ENCODE measurements at regions not wholly inside any gene's neighbourhood (a gene's known extent, or its start where the extent isn't known, plus 50 kb on each side); places are given as distances from the start of the nearest gene placed in this dataset.

DNA sequence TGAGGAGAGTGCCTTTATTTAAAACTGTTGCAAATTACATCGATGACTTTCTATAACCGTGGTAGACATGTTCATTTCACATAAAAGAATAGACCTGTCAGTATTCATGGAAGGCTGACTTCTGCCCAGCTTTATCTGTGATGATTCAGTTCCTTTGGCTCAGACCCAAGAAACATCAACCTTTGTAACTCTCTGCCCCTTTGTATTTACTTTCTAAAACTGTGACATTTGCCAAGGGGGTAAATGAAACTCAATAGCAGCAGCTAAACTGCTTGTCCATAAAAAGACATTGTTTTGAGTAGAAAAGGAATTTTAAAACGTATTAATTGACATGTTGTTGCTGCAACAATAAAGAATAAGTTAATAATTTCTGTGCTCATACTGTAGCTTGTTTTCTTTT is 137.8 kb upstream of the ANKH start:
- DNase-seq (ENCODE audit: low read depth), result no peak
- H3K4me3 ChIP-seq (ENCODE audit: control insufficient read depth, low read depth, low read length), result no peak overlapping the region
- TF ChIP-seq CTCF (IDR thresholded peaks at IDR 0.05; ENCODE audit: control insufficient read depth, insufficient read depth, low read depth, low read length, missing control alignments), result no peak

DNA sequence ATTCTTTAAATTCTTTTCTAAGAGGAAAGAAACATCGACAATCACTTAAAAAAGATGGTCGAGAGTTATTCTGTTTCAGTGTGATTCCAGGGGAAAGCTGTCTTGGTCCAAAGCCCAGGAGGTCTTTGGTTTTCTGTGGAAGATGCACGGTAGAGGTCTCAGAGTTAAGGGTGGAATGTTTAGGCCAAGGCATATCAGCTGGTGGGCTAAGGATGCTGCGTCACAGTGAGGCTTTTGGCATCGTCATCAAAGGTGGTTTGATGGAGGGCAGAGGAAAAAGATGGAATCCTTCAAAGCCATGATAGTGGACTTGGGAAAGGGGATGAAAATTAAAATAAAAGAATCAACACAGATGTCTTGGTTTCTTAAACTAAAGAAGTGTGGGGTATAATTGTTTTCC is 137.3 kb upstream of the ANKH start:
- no peak for DNase-seq (ENCODE audit: low read depth)
- no peak for TF ChIP-seq CTCF (IDR thresholded peaks at IDR 0.05; ENCODE audit: control insufficient read depth, insufficient read depth, low read depth, low read length, missing control alignments)
- H3K4me3 ChIP-seq (ENCODE audit: control insufficient read depth, low read depth, low read length), result no peak overlapping the region

GRCh38 chr5:15008476-15008875 is 136.9 kb upstream of the ANKH start:
- no peak overlapping the region for H3K4me3 ChIP-seq (ENCODE audit: control insufficient read depth, low read depth, low read length)
- DNase-seq (ENCODE audit: low read depth), result peak; percentile 95
- TF ChIP-seq CTCF (IDR thresholded peaks at IDR 0.05; ENCODE audit: control insufficient read depth, insufficient read depth, low read depth, low read length, missing control alignments), result no peak

DNA sequence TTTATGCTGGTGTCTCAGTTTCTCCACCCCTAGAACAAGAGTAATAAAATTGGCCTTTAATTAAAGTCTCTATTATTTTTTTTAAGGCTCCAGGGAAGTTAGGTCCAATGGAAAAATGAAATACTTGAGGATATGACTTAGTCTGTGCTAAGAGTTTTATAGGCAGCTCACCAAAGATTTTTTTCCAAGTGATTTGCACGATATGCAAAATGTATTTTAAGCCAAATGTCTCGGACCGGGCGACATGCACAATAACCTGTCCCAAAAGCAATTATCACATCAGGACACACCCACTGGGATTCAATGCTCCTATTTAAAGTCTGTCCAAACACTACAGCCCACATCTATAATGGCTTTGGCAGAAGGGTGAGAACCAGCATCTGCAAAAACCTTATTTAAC is 136.1 kb upstream of the ANKH start:
- peak; percentile 53 for DNase-seq (ENCODE audit: low read depth)
- TF ChIP-seq CTCF (IDR thresholded peaks at IDR 0.05; ENCODE audit: control insufficient read depth, insufficient read depth, low read depth, low read length, missing control alignments), result no peak
- no peak overlapping the region for H3K4me3 ChIP-seq (ENCODE audit: control insufficient read depth, low read depth, low read length)

DNA sequence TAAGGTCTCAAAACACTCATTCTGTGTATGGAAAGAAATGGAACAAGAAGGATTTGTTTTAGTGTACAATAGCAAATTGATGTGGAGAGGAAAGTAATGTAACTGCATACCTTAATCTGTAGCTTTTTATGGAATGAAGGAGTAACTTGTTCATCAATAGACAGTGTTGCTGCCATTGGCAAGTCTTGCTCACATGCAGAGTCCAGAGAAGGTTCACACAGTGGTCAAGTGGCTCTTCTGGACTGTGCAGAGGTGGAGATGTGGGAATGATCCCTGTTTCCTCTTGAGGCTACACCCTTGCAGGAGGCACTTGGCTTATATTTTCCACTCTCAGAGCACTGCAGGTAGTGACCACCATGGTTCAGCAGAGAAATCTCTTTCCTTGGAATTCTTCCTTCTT is 132.9 kb upstream of the ANKH start:
- TF ChIP-seq CTCF (IDR thresholded peaks at IDR 0.05; ENCODE audit: control insufficient read depth, insufficient read depth, low read depth, low read length, missing control alignments), result no peak
- DNase-seq (ENCODE audit: low read depth), result no peak
- H3K4me3 ChIP-seq (ENCODE audit: control insufficient read depth, low read depth, low read length), result no peak overlapping the region

GRCh38 chr5:15003511-15003920 is 131.9 kb upstream of the ANKH start:
- peak; percentile 78 for TF ChIP-seq CTCF (IDR thresholded peaks at IDR 0.05; ENCODE audit: control insufficient read depth, insufficient read depth, low read depth, low read length, missing control alignments)
- DNase-seq (ENCODE audit: low read depth), result peak; percentile 62
- H3K4me3 ChIP-seq (ENCODE audit: control insufficient read depth, low read depth, low read length), result no peak overlapping the region

DNA sequence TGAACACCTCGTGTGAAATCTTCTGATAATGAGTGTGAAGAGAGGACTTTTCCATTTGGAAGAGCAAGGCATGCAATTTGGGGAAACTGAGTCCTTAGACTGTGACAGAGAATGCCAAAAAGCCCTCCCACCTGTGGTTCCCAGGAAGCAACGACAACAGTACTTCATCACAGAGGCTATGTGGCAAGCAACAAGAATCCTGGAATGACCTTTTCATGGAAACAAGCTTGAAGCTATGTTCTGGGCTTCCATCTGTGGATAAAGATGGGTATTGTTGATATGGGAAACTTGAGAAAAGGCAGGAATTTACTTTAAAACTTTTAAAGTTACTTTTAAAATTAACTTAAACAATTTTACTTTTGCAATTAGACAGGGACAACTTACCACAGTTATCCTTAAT is 131.2 kb upstream of the ANKH start:
- DNase-seq (ENCODE audit: low read depth), result no peak
- H3K4me3 ChIP-seq (ENCODE audit: control insufficient read depth, low read depth, low read length), result no peak overlapping the region
- TF ChIP-seq CTCF (IDR thresholded peaks at IDR 0.05; ENCODE audit: control insufficient read depth, insufficient read depth, low read depth, low read length, missing control alignments), result no peak

Measured in AG09309 (cell line).